ENCODE measurements at regions not wholly inside any gene's neighbourhood (a gene's known extent, or its start where the extent isn't known, plus 50 kb on each side); places are given as distances from the start of the nearest gene placed in this dataset.
"Not testable (repeated sequence)": the region's sequence is repeated elsewhere in the genome, so short reads cannot be mapped to it uniquely, and the experiment has no call there.

- DNase-seq (ENCODE audit: low read depth), result no peak
Observed at GRCh38 chr2:176573612-176574483, 304.6 kb downstream of the MTX2 start.

GRCh38 chr2:176574484-176575236 is 305.4 kb downstream of the MTX2 start:
- DNase-seq (ENCODE audit: low read depth), result no peak

GRCh38 chr2:176575237-176575744 is 306.0 kb downstream of the MTX2 start:
- no peak for DNase-seq (ENCODE audit: low read depth)

GRCh38 chr2:176577054-176577453 is 307.8 kb downstream of the MTX2 start:
- no peak for DNase-seq (ENCODE audit: low read depth)

GRCh38 chr2:176578292-176578691 is 309.1 kb downstream of the MTX2 start:
- not testable (repeated sequence) for DNase-seq (ENCODE audit: low read depth)

- DNase-seq (ENCODE audit: low read depth), result no peak
Observed at GRCh38 chr2:176579608-176580007, 310.4 kb downstream of the MTX2 start.

GRCh38 chr2:176581557-176582165 is 312.4 kb downstream of the MTX2 start:
- no peak for DNase-seq (ENCODE audit: low read depth)

- DNase-seq (ENCODE audit: low read depth), result no peak
Observed at GRCh38 chr2:176582176-176582575, 312.9 kb downstream of the MTX2 start.

GRCh38 chr2:176582990-176583481 is 313.8 kb downstream of the MTX2 start:
- DNase-seq (ENCODE audit: low read depth), result no peak

GRCh38 chr2:176583607-176584006 is 314.4 kb downstream of the MTX2 start:
- DNase-seq (ENCODE audit: low read depth), result no peak

GRCh38 chr2:176584333-176584732 is 315.1 kb downstream of the MTX2 start:
- DNase-seq (ENCODE audit: low read depth), result no peak

GRCh38 chr2:176585291-176585690 is 316.0 kb downstream of the MTX2 start:
- DNase-seq (ENCODE audit: low read depth), result no peak

GRCh38 chr2:176585791-176586190 is 316.5 kb downstream of the MTX2 start:
- DNase-seq (ENCODE audit: low read depth), result no peak

GRCh38 chr2:176589287-176589686 is 320.0 kb downstream of the MTX2 start:
- no peak for DNase-seq (ENCODE audit: low read depth)

GRCh38 chr2:176589825-176590440 is 320.7 kb downstream of the MTX2 start:
- no peak for DNase-seq (ENCODE audit: low read depth)

GRCh38 chr2:176592216-176592615 is 323.0 kb downstream of the MTX2 start:
- no peak for DNase-seq (ENCODE audit: low read depth)

- no peak for DNase-seq (ENCODE audit: low read depth)
Observed at GRCh38 chr2:176595986-176596385, 326.7 kb downstream of the MTX2 start.

GRCh38 chr2:176597916-176598315 is 328.7 kb downstream of the MTX2 start:
- DNase-seq (ENCODE audit: low read depth), result no peak

- DNase-seq (ENCODE audit: low read depth), result no peak
Observed at GRCh38 chr2:176598351-176598750, 329.1 kb downstream of the MTX2 start.

GRCh38 chr2:176599796-176600485 is 330.7 kb downstream of the MTX2 start:
- no peak for DNase-seq (ENCODE audit: low read depth)

GRCh38 chr2:176601066-176601465 is 331.8 kb downstream of the MTX2 start:
- DNase-seq (ENCODE audit: low read depth), result no peak
